HepG2 (cell line): ENCODE measurements at regions not wholly inside any gene's neighbourhood (a gene's known extent, or its start where the extent isn't known, plus 50 kb on each side); places are given as distances from the start of the nearest gene placed in this dataset.

Source experiments
- ATAC-seq: fragments of 200-7000 bp; cut with Tn5 transposase; 3 replicates; pipeline ENCODE4 v1.9.1; 2020; ENCODE audit warnings: mild to moderate bottlenecking, moderate library complexity
- BruUV-seq: library from RNA; stranded (reverse); fragments of 400-500 nt; replicated peaks from 2 replicates; lab custom pipeline; 2021; lab: Mats Ljungman, UMichigan
- CTCF ChIA-PET: fragments of 300-600 bp; formaldehyde crosslinking; extraction: SDS; loops from one replicate; lab custom pipeline; 2021; ENCODE audit warnings: low total read pairs, inconsistent platforms, low intra/inter-chr PET ratio; lab: Yijun Ruan, JAX
- POLR2A ChIA-PET: fragments of 350-600 bp; sonication (Branson Sonifier 250); formaldehyde crosslinking; loops from one replicate; lab custom pipeline; 2020; ENCODE audit warnings: antibody characterized with exemption, inconsistent platforms; lab: Yijun Ruan, JAX
- DNase-seq: peaks from one replicate; pipeline ENCODE4 v3.0.0-alpha.2; 2015; ENCODE audit warnings: low spot score
- FAIRE-seq: peaks from 3 replicates; lab custom pipeline; 2011; peaks lifted over from hg19 to GRCh38; lab: Jason Lieb, UNC
- H2AFZ ChIP-seq: one replicate; pipeline ENCODE4 v1.6.1; 2011; ENCODE audit warnings: low read length, inconsistent platforms
- H3K27ac ChIP-seq: fragments of 300-600 bp; 3 replicates; pipeline ENCODE4 v1.8.0; 2011; ENCODE audit warnings: mixed run types, mild to moderate bottlenecking, mixed read lengths, low read length, inconsistent platforms; ENCODE audit not compliant: insufficient read depth; ENCODE audit errors: extremely low read length
- H3K27me3 ChIP-seq, 2 experiments: fragments of 200-600 bp in 1 of 2; 2 replicates in 1 of 2; 3 replicates in 1 of 2; pipeline versions ENCODE4 v1.6.0 to v1.8.0; 2011; ENCODE audit warnings: low read length in 2 of 2, mild to moderate bottlenecking in 2 of 2, moderate library complexity in 2 of 2, inconsistent platforms in 1 of 2; ENCODE audit not compliant: insufficient read depth in 2 of 2, control insufficient read depth in 1 of 2
- H3K36me3 ChIP-seq, 2 experiments: fragments of 200-600 bp in 1 of 2; replicated peaks in 1 of 2; 2 replicates in 1 of 2; 3 replicates in 1 of 2; pipeline versions ENCODE4 v1.5.1 to v1.8.0; 2011; ENCODE audit warnings: low read length in 2 of 2, inconsistent platforms in 1 of 2; ENCODE audit not compliant: insufficient read depth in 2 of 2, control insufficient read depth in 1 of 2
- H3K4me1 ChIP-seq: 2 replicates; pipeline ENCODE4 v1.5.1; 2012; ENCODE audit warnings: low read length, inconsistent platforms; ENCODE audit not compliant: insufficient read depth
- H3K4me2 ChIP-seq: 2 replicates; pipeline ENCODE4 v1.6.0; 2011; ENCODE audit warnings: low read depth, low read length, inconsistent platforms
- H3K4me3 ChIP-seq, 3 experiments: fragments of 200-600 bp in 1 of 3; sonication (generic), shearing (Covaris generic) in 1 of 3; replicated peaks in 1 of 3; 2 replicates each; pipeline ENCODE4 v1.5.1; 2011 to 2016; ENCODE audit warnings: low read length in 3 of 3, inconsistent platforms in 2 of 3, low read depth in 2 of 3, mild to moderate bottlenecking in 2 of 3, control low read depth in 1 of 3, mixed read lengths in 1 of 3; ENCODE audit not compliant: insufficient read depth in 1 of 3
- H3K79me2 ChIP-seq: one replicate; pipeline ENCODE4 v1.6.1; 2011; ENCODE audit warnings: low read length, inconsistent platforms; ENCODE audit not compliant: insufficient read depth
- H3K9ac ChIP-seq: 2 replicates; pipeline ENCODE4 v1.6.0; 2011; ENCODE audit warnings: mild to moderate bottlenecking, low read depth, low read length, inconsistent platforms; ENCODE audit not compliant: insufficient read depth
- H3K9me3 ChIP-seq: 2 replicates; pipeline ENCODE4 v1.5.1; 2012; ENCODE audit warnings: mild to moderate bottlenecking, low read length
- H4K20me1 ChIP-seq: 2 replicates; pipeline ENCODE4 v1.6.0; 2011; ENCODE audit warnings: inconsistent platforms, mild to moderate bottlenecking, low read length, moderate library complexity; ENCODE audit not compliant: insufficient read depth
- ATF7 ChIP-seq, 2 experiments: fragments of 450-650 bp in 1 of 2; sonication (generic) in 1 of 2; formaldehyde crosslinking in 1 of 2; IDR thresholded peaks; 2 replicates each; pipeline versions ENCODE4 v1.4.0 to v1.6.1; 2016 to 2020; ENCODE audit warnings: antibody characterized with exemption in 1 of 2, mild to moderate bottlenecking in 1 of 2, missing genetic modification reagents in 1 of 2
- EEA1 ChIP-seq: sonication (generic); formaldehyde crosslinking; IDR thresholded peaks from 2 replicates; pipeline ENCODE4 v1.5.1; 2020; ENCODE audit warnings: mild to moderate bottlenecking, missing genetic modification reagents, borderline replicate concordance
- FOXM1 ChIP-seq: sonication (generic); formaldehyde crosslinking; IDR thresholded peaks from 2 replicates; pipeline ENCODE4 v1.5.0; 2020; ENCODE audit warnings: missing genetic modification reagents
- GTF3A ChIP-seq: sonication (generic); formaldehyde crosslinking; conservative IDR thresholded peaks from 2 replicates; pipeline ENCODE4 v1.4.0; 2020; ENCODE audit warnings: mild to moderate bottlenecking, missing genetic modification reagents
- SIN3A ChIP-seq: IDR thresholded peaks from 2 replicates; pipeline ENCODE4 v1.6.1; 2011; ENCODE audit warnings: low read depth, mild to moderate bottlenecking, control low read depth, low read length, borderline replicate concordance
- SMYD3 ChIP-seq: sonication (generic); formaldehyde crosslinking; IDR thresholded peaks from 2 replicates; pipeline ENCODE4 v1.8.1; 2023; ENCODE audit warnings: mild to moderate bottlenecking, missing genetic modification reagents
- TARDBP ChIP-seq: sonication (generic); formaldehyde crosslinking; IDR thresholded peaks from 2 replicates; pipeline ENCODE4 v1.8.0; 2022; ENCODE audit warnings: mild to moderate bottlenecking, missing genetic modification reagents
- ZNF160 ChIP-seq: sonication (generic); formaldehyde crosslinking; IDR thresholded peaks from 2 replicates; pipeline ENCODE4 v1.8.0; 2022; ENCODE audit warnings: mild to moderate bottlenecking, inconsistent platforms, missing genetic modification reagents
- ZNF33B ChIP-seq: sonication (generic); formaldehyde crosslinking; IDR thresholded peaks from 2 replicates; pipeline ENCODE4 v1.5.1; 2020; ENCODE audit warnings: mild to moderate bottlenecking, missing genetic modification reagents
- ZNF34 ChIP-seq: sonication (generic); formaldehyde crosslinking; IDR thresholded peaks from 2 replicates; pipeline ENCODE4 v1.4.0; 2020; ENCODE audit warnings: mild to moderate bottlenecking, missing genetic modification reagents, borderline replicate concordance
- ZNF430 ChIP-seq: sonication (generic); formaldehyde crosslinking; IDR thresholded peaks from 2 replicates; pipeline ENCODE4 v1.9.0; 2021; ENCODE audit warnings: mild to moderate bottlenecking, missing genetic modification reagents
- WGBS: methylation state at CpG from one replicate; pipeline ENCODE4 v1.1.6; 2017; ENCODE audit warnings: low lambda C conversion rate; 5-methylcytosine and 5-hydroxymethylcytosine counted together
- in situ Hi-C: cut with HindIII; loops from 2 replicates; pipeline ENCODE4 v1.10.0; 2017; ENCODE audit warnings: low pct_unique_long_range_greater_than_20kb; ENCODE audit not compliant: extremely low pct_ligation_motif_present
- intact Hi-C: fragments of 100-400 bp; cut with micrococcal nuclease; formaldehyde crosslinking; loops from one replicate; pipeline ENCODE4 v1.10.0; 2022; ENCODE audit not compliant: unreplicated experiment
- TF ChIP-seq, protein P1 (sequence below): sonication (generic); formaldehyde crosslinking; IDR thresholded peaks from 2 replicates; pipeline ENCODE4 v1.8.1; 2022; ENCODE audit warnings: low read depth, mild to moderate bottlenecking, missing genetic modification reagents
- TF ChIP-seq, protein P2 (sequence below): IDR thresholded peaks from 2 replicates; pipeline ENCODE4 v1.6.1; 2012; ENCODE audit warnings: low read depth, low read length, improper control_type of control experiment
- TF ChIP-seq, protein P3 (sequence below): sonication (generic); formaldehyde crosslinking; IDR thresholded peaks from 2 replicates; pipeline ENCODE4 v1.9.0; 2022; ENCODE audit warnings: missing genetic modification reagents, mild to moderate bottlenecking, borderline replicate concordance
- TF ChIP-seq, protein P4 (sequence below): sonication (generic); formaldehyde crosslinking; IDR thresholded peaks from 2 replicates; pipeline ENCODE4 v1.8.0; 2022; ENCODE audit warnings: missing genetic modification reagents, mild to moderate bottlenecking, borderline replicate concordance

DNA sequence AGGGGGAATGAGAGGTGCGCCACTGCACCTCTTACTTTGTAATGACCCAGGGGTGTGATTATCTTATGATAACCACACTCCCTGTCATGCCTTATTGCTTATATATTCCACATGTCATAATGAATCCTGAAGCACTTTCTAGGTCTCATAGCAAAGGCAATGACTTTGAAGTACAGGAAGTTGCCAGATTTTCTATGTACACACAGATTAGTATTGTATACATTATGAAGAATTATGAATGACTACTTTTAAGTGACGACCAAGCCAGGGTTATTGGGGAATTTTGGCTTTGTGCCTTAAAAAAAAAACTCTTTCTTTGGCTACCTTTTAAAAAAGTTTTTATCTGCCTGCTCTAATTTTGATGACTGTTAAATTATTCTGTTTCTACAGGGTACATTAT lies 269.6 kb downstream of the MDFIC start:
- H2AFZ ChIP-seq, result no peak overlapping the region
- H3K27me3 ChIP-seq, result no peaks in the 10 kb centered on the region; a peak in 1 of 5 replicates
- H3K4me2 ChIP-seq, result no peak overlapping the region
- no TSS peak for BruUV-seq
- no peak overlapping the region for H3K27ac ChIP-seq
- no peaks in the 10 kb centered on the region for H4K20me1 ChIP-seq
- no peaks in the 10 kb centered on the region; the same call in 1 of the 2 replicates for H3K9me3 ChIP-seq
- 11% methylated on average over 2 of the region's 2 CpGs for WGBS
- intact Hi-C loops, result no loop called here
- H3K4me1 ChIP-seq, result no peaks in the 10 kb centered on the region
- no peak for DNase-seq
- no peaks in the 10 kb centered on the region for H3K79me2 ChIP-seq
- in situ Hi-C loops, result no loop called here
- no peak for FAIRE-seq
- H3K36me3 ChIP-seq, result no peaks in the 10 kb centered on the region
- ChIA-PET CTCF (no interaction called here), POLR2A (no interaction called here)
- H3K4me3 ChIP-seq, result no peak overlapping the region
- H3K9ac ChIP-seq, result no peak overlapping the region
- no peak for ATAC-seq
- TF ChIP-seq ATF7 (IDR thresholded peaks at IDR 0.05), result no peak
- TF ChIP-seq ATF7 (CRISPR knock-in tag; IDR thresholded peaks at IDR 0.05), result no peak
- no peak for TF ChIP-seq SMYD3 (CRISPR knock-in tag)
- no peak for TF ChIP-seq FOXM1 (CRISPR knock-in tag)
- no peak for TF ChIP-seq SIN3A
- TF ChIP-seq, protein P1, sequence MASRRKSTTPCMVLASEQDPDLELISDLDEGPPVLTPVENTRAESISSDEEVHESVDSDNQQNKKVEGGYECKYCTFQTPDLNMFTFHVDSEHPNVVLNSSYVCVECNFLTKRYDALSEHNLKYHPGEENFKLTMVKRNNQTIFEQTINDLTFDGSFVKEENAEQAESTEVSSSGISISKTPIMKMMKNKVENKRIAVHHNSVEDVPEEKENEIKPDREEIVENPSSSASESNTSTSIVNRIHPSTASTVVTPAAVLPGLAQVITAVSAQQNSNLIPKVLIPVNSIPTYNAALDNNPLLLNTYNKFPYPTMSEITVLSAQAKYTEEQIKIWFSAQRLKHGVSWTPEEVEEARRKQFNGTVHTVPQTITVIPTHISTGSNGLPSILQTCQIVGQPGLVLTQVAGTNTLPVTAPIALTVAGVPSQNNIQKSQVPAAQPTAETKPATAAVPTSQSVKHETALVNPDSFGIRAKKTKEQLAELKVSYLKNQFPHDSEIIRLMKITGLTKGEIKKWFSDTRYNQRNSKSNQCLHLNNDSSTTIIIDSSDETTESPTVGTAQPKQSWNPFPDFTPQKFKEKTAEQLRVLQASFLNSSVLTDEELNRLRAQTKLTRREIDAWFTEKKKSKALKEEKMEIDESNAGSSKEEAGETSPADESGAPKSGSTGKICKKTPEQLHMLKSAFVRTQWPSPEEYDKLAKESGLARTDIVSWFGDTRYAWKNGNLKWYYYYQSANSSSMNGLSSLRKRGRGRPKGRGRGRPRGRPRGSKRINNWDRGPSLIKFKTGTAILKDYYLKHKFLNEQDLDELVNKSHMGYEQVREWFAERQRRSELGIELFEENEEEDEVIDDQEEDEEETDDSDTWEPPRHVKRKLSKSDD, result no peak
- TF ChIP-seq, protein P2, sequence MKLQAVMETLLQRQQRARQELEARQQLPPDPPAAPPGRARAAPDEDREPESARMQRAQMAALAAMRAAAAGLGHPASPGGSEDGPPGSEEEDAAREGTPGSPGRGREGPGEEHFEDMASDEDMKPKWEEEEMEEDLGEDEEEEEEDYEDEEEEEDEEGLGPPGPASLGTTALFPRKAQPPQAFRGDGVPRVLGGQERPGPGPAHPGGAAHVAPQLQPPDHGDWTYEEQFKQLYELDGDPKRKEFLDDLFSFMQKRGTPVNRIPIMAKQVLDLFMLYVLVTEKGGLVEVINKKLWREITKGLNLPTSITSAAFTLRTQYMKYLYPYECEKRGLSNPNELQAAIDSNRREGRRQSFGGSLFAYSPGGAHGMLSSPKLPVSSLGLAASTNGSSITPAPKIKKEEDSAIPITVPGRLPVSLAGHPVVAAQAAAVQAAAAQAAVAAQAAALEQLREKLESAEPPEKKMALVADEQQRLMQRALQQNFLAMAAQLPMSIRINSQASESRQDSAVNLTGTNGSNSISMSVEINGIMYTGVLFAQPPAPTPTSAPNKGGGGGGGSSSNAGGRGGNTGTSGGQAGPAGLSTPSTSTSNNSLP, result no peak
- TF ChIP-seq, protein P3, sequence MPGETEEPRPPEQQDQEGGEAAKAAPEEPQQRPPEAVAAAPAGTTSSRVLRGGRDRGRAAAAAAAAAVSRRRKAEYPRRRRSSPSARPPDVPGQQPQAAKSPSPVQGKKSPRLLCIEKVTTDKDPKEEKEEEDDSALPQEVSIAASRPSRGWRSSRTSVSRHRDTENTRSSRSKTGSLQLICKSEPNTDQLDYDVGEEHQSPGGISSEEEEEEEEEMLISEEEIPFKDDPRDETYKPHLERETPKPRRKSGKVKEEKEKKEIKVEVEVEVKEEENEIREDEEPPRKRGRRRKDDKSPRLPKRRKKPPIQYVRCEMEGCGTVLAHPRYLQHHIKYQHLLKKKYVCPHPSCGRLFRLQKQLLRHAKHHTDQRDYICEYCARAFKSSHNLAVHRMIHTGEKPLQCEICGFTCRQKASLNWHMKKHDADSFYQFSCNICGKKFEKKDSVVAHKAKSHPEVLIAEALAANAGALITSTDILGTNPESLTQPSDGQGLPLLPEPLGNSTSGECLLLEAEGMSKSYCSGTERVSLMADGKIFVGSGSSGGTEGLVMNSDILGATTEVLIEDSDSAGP (CRISPR knock-in tag), result no peak
- TF ChIP-seq, protein P4, sequence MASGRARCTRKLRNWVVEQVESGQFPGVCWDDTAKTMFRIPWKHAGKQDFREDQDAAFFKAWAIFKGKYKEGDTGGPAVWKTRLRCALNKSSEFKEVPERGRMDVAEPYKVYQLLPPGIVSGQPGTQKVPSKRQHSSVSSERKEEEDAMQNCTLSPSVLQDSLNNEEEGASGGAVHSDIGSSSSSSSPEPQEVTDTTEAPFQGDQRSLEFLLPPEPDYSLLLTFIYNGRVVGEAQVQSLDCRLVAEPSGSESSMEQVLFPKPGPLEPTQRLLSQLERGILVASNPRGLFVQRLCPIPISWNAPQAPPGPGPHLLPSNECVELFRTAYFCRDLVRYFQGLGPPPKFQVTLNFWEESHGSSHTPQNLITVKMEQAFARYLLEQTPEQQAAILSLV (CRISPR knock-in tag), result no peak
- no peak for TF ChIP-seq ZNF430
- no peak for TF ChIP-seq GTF3A (CRISPR knock-in tag)
- TF ChIP-seq ZNF34 (CRISPR knock-in tag), result no peak
- TF ChIP-seq EEA1, result no peak
- TF ChIP-seq ZNF160, result no peak
- no peak for TF ChIP-seq ZNF33B (CRISPR knock-in tag)
- no peak for TF ChIP-seq TARDBP (CRISPR knock-in tag)
